Gastrocnemius medialis (tissue), 4 donors: ENCODE measurements at regions not wholly inside any gene's neighbourhood (a gene's known extent, or its start where the extent isn't known, plus 50 kb on each side); places are given as distances from the start of the nearest gene placed in this dataset.
"Not testable (repeated sequence)": the region's sequence is repeated elsewhere in the genome, so short reads cannot be mapped to it uniquely, and the experiment has no call there.

Source experiments
- ATAC-seq, 2 donors: fragments of 150-250 bp; one replicate each; pipeline ENCODE4 v1.9.1; 2016
- DNase-seq, 2 donors: peaks; one replicate each; pipeline ENCODE4 v3.0.0-alpha.2; 2019
- H3K27ac ChIP-seq, 4 donors: fragments of 200-600 bp; sonication (generic); 1 replicate in 1 of 4; 2 replicates in 3 of 4; pipeline ENCODE4 v1.5.1; 2016 to 2018; ENCODE audit warnings: mild to moderate bottlenecking in 2 of 4, moderate library complexity in 1 of 4
- H3K27me3 ChIP-seq, 3 donors: fragments of 200-600 bp; sonication (generic) in 2 of 3; 1 replicate in 1 of 3; 2 replicates in 2 of 3; pipeline versions ENCODE4 v1.5.1 to v1.6.0; 2016 to 2019; ENCODE audit warnings: mild to moderate bottlenecking in 1 of 3, moderate library complexity in 1 of 3
- H3K36me3 ChIP-seq, 2 donors: fragments of 200-600 bp; sonication (generic) in 1 of 2; one replicate each; pipeline ENCODE4 v1.5.1; 2017 to 2018
- H3K4me1 ChIP-seq, 2 donors: fragments of 200-600 bp; sonication (generic) in 1 of 2; one replicate each; pipeline ENCODE4 v1.5.1; 2016 to 2017; ENCODE audit warnings: mild to moderate bottlenecking in 2 of 2
- H3K4me3 ChIP-seq, 4 donors: fragments of 200-600 bp; sonication (generic) in 3 of 4; 1 replicate in 1 of 4; 2 replicates in 3 of 4; pipeline ENCODE4 v1.5.1; 2016 to 2019; ENCODE audit warnings: mild to moderate bottlenecking in 2 of 4
- H3K9me3 ChIP-seq, 3 donors: fragments of 200-600 bp; sonication (generic) in 2 of 3; 1 replicate in 1 of 3; 2 replicates in 2 of 3; pipeline ENCODE4 v1.5.1; 2016 to 2019
- POLR2A ChIP-seq, 2 donors: fragments of 450-650 bp; IDR thresholded peaks; one replicate each; pipeline ENCODE4 v1.6.1; 2017; ENCODE audit warnings: antibody characterized with exemption in 2 of 2, mild to moderate bottlenecking in 2 of 2, moderate library complexity in 2 of 2
- in situ Hi-C, 4 donors: fragments of 200-750 bp; cut with MboI; loops; one replicate each; pipeline versions ENCODE4 v1.15.0 to v1.8.0; 2017; ENCODE audit warnings: low sequenced_read_pairs in 4 of 4
- intact Hi-C: fragments of 100-400 bp; cut with DNase I; formaldehyde crosslinking; loops from one replicate; pipeline ENCODE4 v1.15.1; 2023; ENCODE audit warnings: low total_unique reads
- TF ChIP-seq, protein P1 (sequence below), 5 experiments: fragments of 450-650 bp in 3 of 5; fragments of 200-600 bp in 2 of 5; sonication (generic) in 2 of 5; IDR thresholded peaks in 4 of 5; conservative IDR thresholded peaks in 1 of 5; 1 replicate in 4 of 5; 2 replicates in 1 of 5; pipeline ENCODE4 v1.5.1; 2016 to 2019; ENCODE audit warnings: antibody characterized with exemption in 5 of 5, mild to moderate bottlenecking in 3 of 5, moderate library complexity in 3 of 5

GRCh38 chr4:123536225-123536624, 139.6 kb downstream of the SPRY1 start:
- ATAC-seq (no peak), DNase-seq (no peak)
- TF ChIP-seq, protein P1, sequence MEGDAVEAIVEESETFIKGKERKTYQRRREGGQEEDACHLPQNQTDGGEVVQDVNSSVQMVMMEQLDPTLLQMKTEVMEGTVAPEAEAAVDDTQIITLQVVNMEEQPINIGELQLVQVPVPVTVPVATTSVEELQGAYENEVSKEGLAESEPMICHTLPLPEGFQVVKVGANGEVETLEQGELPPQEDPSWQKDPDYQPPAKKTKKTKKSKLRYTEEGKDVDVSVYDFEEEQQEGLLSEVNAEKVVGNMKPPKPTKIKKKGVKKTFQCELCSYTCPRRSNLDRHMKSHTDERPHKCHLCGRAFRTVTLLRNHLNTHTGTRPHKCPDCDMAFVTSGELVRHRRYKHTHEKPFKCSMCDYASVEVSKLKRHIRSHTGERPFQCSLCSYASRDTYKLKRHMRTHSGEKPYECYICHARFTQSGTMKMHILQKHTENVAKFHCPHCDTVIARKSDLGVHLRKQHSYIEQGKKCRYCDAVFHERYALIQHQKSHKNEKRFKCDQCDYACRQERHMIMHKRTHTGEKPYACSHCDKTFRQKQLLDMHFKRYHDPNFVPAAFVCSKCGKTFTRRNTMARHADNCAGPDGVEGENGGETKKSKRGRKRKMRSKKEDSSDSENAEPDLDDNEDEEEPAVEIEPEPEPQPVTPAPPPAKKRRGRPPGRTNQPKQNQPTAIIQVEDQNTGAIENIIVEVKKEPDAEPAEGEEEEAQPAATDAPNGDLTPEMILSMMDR (IDR thresholded peaks at IDR 0.05 in 4 of 5, conservative IDR thresholded peaks at IDR 0.05 in 1 of 5), result no peak
- H3K4me3 ChIP-seq, result no peak overlapping the region
- in situ Hi-C loops (no loop called here), intact Hi-C loops (no loop called here)
- H3K27me3 ChIP-seq, result no peaks in the 10 kb centered on the region
- H3K4me1 ChIP-seq, result no peaks in the 10 kb centered on the region
- H3K27ac ChIP-seq, result no peak overlapping the region
- H3K9me3 ChIP-seq, result no peaks in the 10 kb centered on the region
- no peaks in the 10 kb centered on the region for H3K36me3 ChIP-seq

- H3K9me3 ChIP-seq, ATAC-seq, H3K27ac ChIP-seq, H3K4me3 ChIP-seq, in situ Hi-C loops, H3K27me3 ChIP-seq, H3K4me1 ChIP-seq, H3K36me3 ChIP-seq, intact Hi-C loops, DNase-seq: not testable (repeated sequence)
These were observed 141.4 kb downstream of the SPRY1 start for GRCh38 chr4:123537906-123538402.

- no peaks in the 10 kb centered on the region for H3K9me3 ChIP-seq
- no peak overlapping the region for H3K4me3 ChIP-seq
- ATAC-seq, result no peak
- in situ Hi-C loops, result no loop called here
- H3K27me3 ChIP-seq, result no peaks in the 10 kb centered on the region
- DNase-seq, result no peak
- intact Hi-C loops, result no loop called here
- TF ChIP-seq, protein P1 (IDR thresholded peaks at IDR 0.05 in 4 of 5, conservative IDR thresholded peaks at IDR 0.05 in 1 of 5), result no peak
- no peak for TF ChIP-seq POLR2A (IDR thresholded peaks at IDR 0.05)
- no peaks in the 10 kb centered on the region for H3K36me3 ChIP-seq
- H3K27ac ChIP-seq, result no peak overlapping the region
- H3K4me1 ChIP-seq, result no peaks in the 10 kb centered on the region
These were observed 149.3 kb downstream of the SPRY1 start for GRCh38 chr4:123545667-123546572.

DNA sequence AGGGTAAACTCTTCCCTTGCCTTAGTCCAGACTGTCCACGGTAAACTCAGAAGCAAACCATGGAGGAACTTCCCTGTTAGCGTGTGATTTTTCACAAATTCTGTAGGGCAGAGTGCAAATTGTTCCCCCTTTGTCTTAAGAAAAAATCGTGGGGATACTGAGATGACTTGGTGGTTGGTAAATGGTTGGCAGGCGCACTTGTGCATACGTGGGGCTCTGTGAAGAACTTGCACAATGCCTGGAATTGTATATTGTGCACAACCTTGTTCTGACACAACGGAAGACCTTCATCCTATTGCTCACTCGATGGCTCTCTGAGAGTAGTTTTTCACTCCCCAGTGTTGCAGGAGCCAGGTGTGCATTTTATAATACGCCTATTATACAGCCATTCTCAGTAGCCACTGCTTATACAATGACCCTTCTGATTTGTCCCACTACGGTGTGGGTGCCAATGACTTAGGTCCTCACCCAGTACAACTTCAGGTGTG, 150.0 kb downstream of the SPRY1 start:
- Histone ChIP-seq H3K27ac (no peak overlapping the region), H3K36me3 (no peaks in the 10 kb centered on the region), H3K4me3 (no peak overlapping the region), H3K4me1 (no peaks in the 10 kb centered on the region), H3K27me3 (no peaks in the 10 kb centered on the region), H3K9me3 (no peaks in the 10 kb centered on the region)
- DNase-seq (no peak), ATAC-seq (no peak)
- intact Hi-C loops, result no loop called here
- no peak for TF ChIP-seq POLR2A (IDR thresholded peaks at IDR 0.05)
- TF ChIP-seq, protein P1 (IDR thresholded peaks at IDR 0.05 in 4 of 5, conservative IDR thresholded peaks at IDR 0.05 in 1 of 5), result no peak
- in situ Hi-C loops, result no loop called here
